Endothelial cell of umbilical vein (primary cell): ENCODE measurements at regions not wholly inside any gene's neighbourhood (a gene's known extent, or its start where the extent isn't known, plus 50 kb on each side); places are given as distances from the start of the nearest gene placed in this dataset.

ENCODE experiments used
- BruUV-seq: library from RNA; stranded (reverse); fragments of 400-500 nt; replicated peaks from 2 replicates; lab custom pipeline; 2021; lab: Mats Ljungman, UMichigan
- CTCF ChIA-PET: fragments of 300-600, 350-600 bp; sonication (Branson Sonifier 250); formaldehyde crosslinking; loops from one replicate; lab custom pipeline; 2021; ENCODE audit warnings: antibody characterized with exemption, inconsistent platforms; lab: Charles Lee
- POLR2A ChIA-PET: fragments of 300-600, 350-600 bp; sonication (Branson Sonifier 250); formaldehyde crosslinking; loops from one replicate; lab custom pipeline; 2021; ENCODE audit warnings: antibody characterized with exemption, inconsistent platforms; lab: Charles Lee
- DNase-seq: peaks from one replicate; pipeline ENCODE4 v3.0.0-alpha.2; 2011; ENCODE audit warnings: low read depth, low spot score
- FAIRE-seq: peaks from 2 replicates; lab custom pipeline; 2011; peaks lifted over from hg19 to GRCh38; lab: Jason Lieb, UNC
- H2AFZ ChIP-seq: 2 replicates; pipeline ENCODE4 v1.6.0; 2012; ENCODE audit warnings: low read depth, low read length, control low read depth, inconsistent platforms
- H3K27ac ChIP-seq: 2 replicates; pipeline ENCODE4 v1.5.1; 2011; ENCODE audit warnings: low read depth, mild to moderate bottlenecking, control low read depth, low read length, moderate library complexity; ENCODE audit not compliant: insufficient read depth
- H3K27me3 ChIP-seq, 2 experiments: 2 replicates each; pipeline versions ENCODE4 v1.6.0 to v1.6.1; 2011; ENCODE audit warnings: low read length in 2 of 2, mixed read lengths in 1 of 2; ENCODE audit not compliant: control insufficient read depth in 2 of 2, insufficient read depth in 2 of 2
- H3K36me3 ChIP-seq, 2 experiments: 2 replicates in 1 of 2; 3 replicates in 1 of 2; pipeline ENCODE4 v1.5.1; 2011; ENCODE audit warnings: low read length in 2 of 2, mild to moderate bottlenecking in 1 of 2, moderate library complexity in 1 of 2; ENCODE audit not compliant: control insufficient read depth in 2 of 2, insufficient read depth in 2 of 2; ENCODE audit errors: extremely low read depth in 1 of 2
- H3K4me1 ChIP-seq: 3 replicates; pipeline ENCODE4 v1.5.1; 2011; ENCODE audit warnings: mild to moderate bottlenecking, low read length; ENCODE audit not compliant: control insufficient read depth, insufficient read depth; ENCODE audit errors: extremely low read depth
- H3K4me2 ChIP-seq: 2 replicates; pipeline ENCODE4 v1.6.1; 2011; ENCODE audit warnings: low read length, control low read depth, mixed read lengths; ENCODE audit not compliant: insufficient read depth
- H3K4me3 ChIP-seq, 3 experiments: fragments of 200-600 bp in 1 of 3; sonication (generic), shearing (Covaris generic) in 1 of 3; replicated peaks in 1 of 3; 2 replicates each; pipeline ENCODE4 v1.5.1; 2011 to 2016; ENCODE audit warnings: control low read depth in 3 of 3, low read length in 3 of 3, mild to moderate bottlenecking in 2 of 3, inconsistent platforms in 1 of 3, low read depth in 1 of 3, moderate library complexity in 1 of 3; ENCODE audit not compliant: insufficient read depth in 1 of 3
- H3K79me2 ChIP-seq: 2 replicates; pipeline ENCODE4 v1.6.0; 2012; ENCODE audit warnings: low read length, inconsistent platforms; ENCODE audit not compliant: control insufficient read depth, insufficient read depth
- H3K9ac ChIP-seq: replicated peaks from 2 replicates; pipeline ENCODE3; 2011; ENCODE audit warnings: low read length, control low read depth; ENCODE audit not compliant: insufficient read depth; ENCODE audit errors: extremely low read depth
- H3K9me1 ChIP-seq: replicated peaks from 3 replicates; pipeline ENCODE4 v1.6.0; 2011; ENCODE audit warnings: mild to moderate bottlenecking, low read length; ENCODE audit not compliant: control insufficient read depth, insufficient read depth; ENCODE audit errors: extremely low read depth
- H3K9me3 ChIP-seq: replicated peaks from 2 replicates; pipeline ENCODE4 v1.5.1; 2012; ENCODE audit warnings: low read length, inconsistent platforms; ENCODE audit not compliant: control insufficient read depth, insufficient read depth
- H4K20me1 ChIP-seq: replicated peaks from 2 replicates; pipeline ENCODE3; 2011; ENCODE audit warnings: mild to moderate bottlenecking, low read length; ENCODE audit not compliant: control insufficient read depth, insufficient read depth; ENCODE audit errors: extremely low read depth
- EZH2 ChIP-seq: IDR thresholded peaks from 2 replicates; pipeline ENCODE4 v1.6.1; 2012; ENCODE audit warnings: borderline replicate concordance, low read depth, mild to moderate bottlenecking, moderate library complexity, low read length, inconsistent platforms; ENCODE audit not compliant: severe bottlenecking
- FOS ChIP-seq: IDR thresholded peaks from 2 replicates; pipeline ENCODE4 v1.6.1; 2011; ENCODE audit warnings: mild to moderate bottlenecking, low read length, moderate library complexity, borderline replicate concordance; ENCODE audit not compliant: insufficient read depth
- GATA2 ChIP-seq: IDR thresholded peaks from 2 replicates; pipeline ENCODE4 v1.7.0; 2011; ENCODE audit warnings: low read depth, mild to moderate bottlenecking, moderate library complexity, mixed read lengths, low read length; ENCODE audit not compliant: insufficient read length, insufficient read depth
- JUN ChIP-seq: IDR thresholded peaks from 2 replicates; pipeline ENCODE4 v1.6.1; 2011; ENCODE audit warnings: borderline replicate concordance, low read depth; ENCODE audit not compliant: insufficient read length, insufficient read depth
- MYC ChIP-seq: IDR thresholded peaks from one replicate; pipeline ENCODE4 v1.6.1; 2011; ENCODE audit warnings: mild to moderate bottlenecking, low read depth, low read length
- POLR2A ChIP-seq: IDR thresholded peaks from 2 replicates; pipeline ENCODE4 v1.6.1; 2012; ENCODE audit warnings: low read depth, mild to moderate bottlenecking, control low read depth, low read length
- POLR2AphosphoS5 ChIP-seq: IDR thresholded peaks from 2 replicates; pipeline ENCODE4 v1.6.1; 2012; ENCODE audit warnings: low read depth, mild to moderate bottlenecking, control low read depth, low read length, moderate library complexity; ENCODE audit not compliant: insufficient read depth
- dilution Hi-C: fragments of 300-500 bp; cut with MboI; formaldehyde crosslinking; loops from one replicate; pipeline ENCODE4 v1.15.0; 2019; ENCODE audit warnings: low sequenced_read_pairs; ENCODE audit not compliant: extremely low pct_ligation_motif_present
- intact Hi-C: fragments of 100-400 bp; cut with micrococcal nuclease; formaldehyde crosslinking; loops from one replicate; pipeline ENCODE4 v1.10.0; 2022
- TF ChIP-seq, protein P1 (sequence below), 2 donors: IDR thresholded peaks; 1 replicate in 1 of 2; 2 replicates in 1 of 2; pipeline ENCODE4 v1.5.1; 2011; ENCODE audit warnings: low read length in 2 of 2, mild to moderate bottlenecking in 2 of 2, moderate library complexity in 2 of 2, control low read depth in 1 of 2, inconsistent platforms in 1 of 2, low read depth in 1 of 2; ENCODE audit not compliant: insufficient read depth in 1 of 2; ENCODE audit errors: extremely low read depth in 1 of 2
- TF ChIP-seq, protein P2 (sequence below): IDR thresholded peaks from 2 replicates; pipeline ENCODE4 v1.6.1; 2011; ENCODE audit not compliant: insufficient read depth, insufficient read length

- H3K79me2 ChIP-seq, result no peaks in the 10 kb centered on the region
- H3K9me3 ChIP-seq, result peaks cover 2% of the 10 kb centered on the region
- no peak overlapping the region for H2AFZ ChIP-seq
- no peaks in the 10 kb centered on the region for H3K9me1 ChIP-seq
- no peaks in the 10 kb centered on the region for H3K27me3 ChIP-seq
- CTCF ChIA-PET, result no interaction called here
- dilution Hi-C loops, result no loop called here
- no peaks in the 10 kb centered on the region for H3K36me3 ChIP-seq
- H3K27ac ChIP-seq, result no peak overlapping the region
- BruUV-seq, result no TSS peak
- H3K4me1 ChIP-seq, result no peaks in the 10 kb centered on the region
- POLR2A ChIA-PET, result no interaction called here
- H4K20me1 ChIP-seq, result no peaks in the 10 kb centered on the region
- TF ChIP-seq FOS (no peak), MYC (no peak), POLR2AphosphoS5 (no peak), JUN (no peak), POLR2A (no peak)
- TF ChIP-seq, protein P1, sequence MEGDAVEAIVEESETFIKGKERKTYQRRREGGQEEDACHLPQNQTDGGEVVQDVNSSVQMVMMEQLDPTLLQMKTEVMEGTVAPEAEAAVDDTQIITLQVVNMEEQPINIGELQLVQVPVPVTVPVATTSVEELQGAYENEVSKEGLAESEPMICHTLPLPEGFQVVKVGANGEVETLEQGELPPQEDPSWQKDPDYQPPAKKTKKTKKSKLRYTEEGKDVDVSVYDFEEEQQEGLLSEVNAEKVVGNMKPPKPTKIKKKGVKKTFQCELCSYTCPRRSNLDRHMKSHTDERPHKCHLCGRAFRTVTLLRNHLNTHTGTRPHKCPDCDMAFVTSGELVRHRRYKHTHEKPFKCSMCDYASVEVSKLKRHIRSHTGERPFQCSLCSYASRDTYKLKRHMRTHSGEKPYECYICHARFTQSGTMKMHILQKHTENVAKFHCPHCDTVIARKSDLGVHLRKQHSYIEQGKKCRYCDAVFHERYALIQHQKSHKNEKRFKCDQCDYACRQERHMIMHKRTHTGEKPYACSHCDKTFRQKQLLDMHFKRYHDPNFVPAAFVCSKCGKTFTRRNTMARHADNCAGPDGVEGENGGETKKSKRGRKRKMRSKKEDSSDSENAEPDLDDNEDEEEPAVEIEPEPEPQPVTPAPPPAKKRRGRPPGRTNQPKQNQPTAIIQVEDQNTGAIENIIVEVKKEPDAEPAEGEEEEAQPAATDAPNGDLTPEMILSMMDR (IDR thresholded peaks at IDR 0.05; ENCODE audit: extremely low read depth in 1 of 2, insufficient read depth in 1 of 2, low read depth in 1 of 2, low read length in 2 of 2), result no peak
- H3K9ac ChIP-seq, result no peak overlapping the region
- DNase-seq (no peak), FAIRE-seq (no peak)
- no peak overlapping the region for H3K4me2 ChIP-seq
- H3K4me3 ChIP-seq, result no peak overlapping the region
- intact Hi-C loops, result no loop called here
Measured at GRCh38 chr3:95319921-95320494, 1257.1 kb downstream of the NSUN3 start.

GRCh38 chr3:95327478-95327877 lies 1264.6 kb downstream of the NSUN3 start:
- FAIRE-seq, result no peak

More at GRCh38 chr3:95327478-95327877, 1264.6 kb downstream of the NSUN3 start:
- no peaks in the 10 kb centered on the region for H3K36me3 ChIP-seq
- H3K4me1 ChIP-seq, result no peaks in the 10 kb centered on the region
- H3K27ac ChIP-seq, result no peak overlapping the region
- BruUV-seq, result no TSS peak
- CTCF ChIA-PET, result interaction anchor here (1.4 kb wide), 1 partner anchor 16 kb away, joined by 3 read pairs; no protein-coding TSS in a partner anchor
- no peak overlapping the region for H3K4me3 ChIP-seq
- H3K4me2 ChIP-seq, result no peak overlapping the region
- intact Hi-C loops, result no loop called here
- H2AFZ ChIP-seq, result no peak overlapping the region
- POLR2A ChIA-PET, result no interaction called here
- no peak for TF ChIP-seq GATA2
- no peak for TF ChIP-seq MYC
- TF ChIP-seq, protein P2, sequence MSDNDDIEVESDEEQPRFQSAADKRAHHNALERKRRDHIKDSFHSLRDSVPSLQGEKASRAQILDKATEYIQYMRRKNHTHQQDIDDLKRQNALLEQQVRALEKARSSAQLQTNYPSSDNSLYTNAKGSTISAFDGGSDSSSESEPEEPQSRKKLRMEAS, result no peak
- TF ChIP-seq POLR2A, result no peak
- no peak for TF ChIP-seq JUN
- TF ChIP-seq, protein P1 (IDR thresholded peaks at IDR 0.05; ENCODE audit: extremely low read depth in 1 of 2, insufficient read depth in 1 of 2, low read depth in 1 of 2, low read length in 2 of 2), result no peak
- no peak for TF ChIP-seq FOS
- no peak for TF ChIP-seq EZH2
- no peak for TF ChIP-seq POLR2AphosphoS5
- dilution Hi-C loops, result no loop called here
- no peaks in the 10 kb centered on the region for H3K9me1 ChIP-seq
- H3K9ac ChIP-seq, result no peak overlapping the region
- no peaks in the 10 kb centered on the region for H4K20me1 ChIP-seq
- H3K9me3 ChIP-seq, result peaks cover 4% of the 10 kb centered on the region
- no peak for DNase-seq
- no peaks in the 10 kb centered on the region for H3K27me3 ChIP-seq
- no peaks in the 10 kb centered on the region for H3K79me2 ChIP-seq
